HFFc6 (cell line): ENCODE measurements at regions not wholly inside any gene's neighbourhood (a gene's known extent, or its start where the extent isn't known, plus 50 kb on each side); places are given as distances from the start of the nearest gene placed in this dataset.

ENCODE experiments used
- DNase-seq: peaks from one replicate; pipeline ENCODE4 v3.0.0-alpha.2; 2018
- H3K27ac Mint-ChIP-seq: 2 replicates; pipeline ENCODE4 v1.8.0; 2020; ENCODE audit warnings: mild to moderate bottlenecking, mixed read lengths
- H3K27me3 Mint-ChIP-seq: 2 replicates; pipeline ENCODE4 v1.8.0; 2021; ENCODE audit warnings: mild to moderate bottlenecking, moderate library complexity, mixed read lengths; ENCODE audit not compliant: insufficient read depth
- H3K36me3 Mint-ChIP-seq: 2 replicates; pipeline ENCODE4 v1.8.0; 2021; ENCODE audit warnings: low read depth, mixed read lengths
- H3K4me1 Mint-ChIP-seq: 2 replicates; pipeline ENCODE4 v1.8.0; 2020; ENCODE audit warnings: low read depth, mixed read lengths
- H3K4me3 Mint-ChIP-seq: 2 replicates; pipeline ENCODE4 v1.8.0; 2020; ENCODE audit warnings: mild to moderate bottlenecking, moderate library complexity, mixed read lengths
- H3K9me3 Mint-ChIP-seq: 2 replicates; pipeline ENCODE4 v1.8.0; 2020; ENCODE audit warnings: mild to moderate bottlenecking, mixed read lengths
- TF ChIP-seq, protein P1 (sequence below): fragments of 200-600 bp; sonication (generic); IDR thresholded peaks from 2 replicates; pipeline ENCODE4 v1.5.0; 2021; ENCODE audit warnings: antibody characterized with exemption, mild to moderate bottlenecking

- Mint-ChIP-seq H3K36me3 (no peaks in the 10 kb centered on the region; the same call in 1 of the 2 replicates), H3K4me1 (no peaks in the 10 kb centered on the region), H3K27me3 (no peaks in the 10 kb centered on the region), H3K9me3 (peaks cover 46% of the 10 kb centered on the region), H3K27ac (no peak overlapping the region), H3K4me3 (no peak overlapping the region)
- no peak for DNase-seq
- TF ChIP-seq, protein P1, sequence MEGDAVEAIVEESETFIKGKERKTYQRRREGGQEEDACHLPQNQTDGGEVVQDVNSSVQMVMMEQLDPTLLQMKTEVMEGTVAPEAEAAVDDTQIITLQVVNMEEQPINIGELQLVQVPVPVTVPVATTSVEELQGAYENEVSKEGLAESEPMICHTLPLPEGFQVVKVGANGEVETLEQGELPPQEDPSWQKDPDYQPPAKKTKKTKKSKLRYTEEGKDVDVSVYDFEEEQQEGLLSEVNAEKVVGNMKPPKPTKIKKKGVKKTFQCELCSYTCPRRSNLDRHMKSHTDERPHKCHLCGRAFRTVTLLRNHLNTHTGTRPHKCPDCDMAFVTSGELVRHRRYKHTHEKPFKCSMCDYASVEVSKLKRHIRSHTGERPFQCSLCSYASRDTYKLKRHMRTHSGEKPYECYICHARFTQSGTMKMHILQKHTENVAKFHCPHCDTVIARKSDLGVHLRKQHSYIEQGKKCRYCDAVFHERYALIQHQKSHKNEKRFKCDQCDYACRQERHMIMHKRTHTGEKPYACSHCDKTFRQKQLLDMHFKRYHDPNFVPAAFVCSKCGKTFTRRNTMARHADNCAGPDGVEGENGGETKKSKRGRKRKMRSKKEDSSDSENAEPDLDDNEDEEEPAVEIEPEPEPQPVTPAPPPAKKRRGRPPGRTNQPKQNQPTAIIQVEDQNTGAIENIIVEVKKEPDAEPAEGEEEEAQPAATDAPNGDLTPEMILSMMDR, result no peak
Observed at GRCh38 chr1:50257029-50257428, 148.3 kb downstream of the ELAVL4 start.
